SK-N-SH (cell line): ENCODE measurements at regions not wholly inside any gene's neighbourhood (a gene's known extent, or its start where the extent isn't known, plus 50 kb on each side); places are given as distances from the start of the nearest gene placed in this dataset.

Experiments used
- CHD2 ChIP-seq: fragments of 150-350 bp; IDR thresholded peaks from 2 replicates; pipeline ENCODE4 v1.6.1; 2018; ENCODE audit warnings: low read length; ENCODE audit not compliant: partially characterized antibody
- MXI1 ChIP-seq: IDR thresholded peaks from 2 replicates; pipeline ENCODE4 v1.6.1; 2012; ENCODE audit warnings: mild to moderate bottlenecking, low read depth, low read length, improper control_type of control experiment
- RFX5 ChIP-seq: IDR thresholded peaks from 2 replicates; pipeline ENCODE4 v1.6.1; 2012; ENCODE audit warnings: mild to moderate bottlenecking, improper control_type of control experiment, low read length
- RXRA ChIP-seq: IDR thresholded peaks from 2 replicates; pipeline ENCODE4 v1.4.0; 2012; ENCODE audit warnings: low read depth, mild to moderate bottlenecking, borderline replicate concordance
- TF ChIP-seq, protein P1 (sequence below): fragments of 200-600 bp; sonication (generic); IDR thresholded peaks from 2 replicates; pipeline ENCODE4 v1.6.1; 2017; ENCODE audit warnings: antibody characterized with exemption, mild to moderate bottlenecking, moderate library complexity
- TF ChIP-seq, protein P2 (sequence below): IDR thresholded peaks from 2 replicates; pipeline ENCODE4 v1.4.0; 2012; ENCODE audit warnings: low read depth

DNA sequence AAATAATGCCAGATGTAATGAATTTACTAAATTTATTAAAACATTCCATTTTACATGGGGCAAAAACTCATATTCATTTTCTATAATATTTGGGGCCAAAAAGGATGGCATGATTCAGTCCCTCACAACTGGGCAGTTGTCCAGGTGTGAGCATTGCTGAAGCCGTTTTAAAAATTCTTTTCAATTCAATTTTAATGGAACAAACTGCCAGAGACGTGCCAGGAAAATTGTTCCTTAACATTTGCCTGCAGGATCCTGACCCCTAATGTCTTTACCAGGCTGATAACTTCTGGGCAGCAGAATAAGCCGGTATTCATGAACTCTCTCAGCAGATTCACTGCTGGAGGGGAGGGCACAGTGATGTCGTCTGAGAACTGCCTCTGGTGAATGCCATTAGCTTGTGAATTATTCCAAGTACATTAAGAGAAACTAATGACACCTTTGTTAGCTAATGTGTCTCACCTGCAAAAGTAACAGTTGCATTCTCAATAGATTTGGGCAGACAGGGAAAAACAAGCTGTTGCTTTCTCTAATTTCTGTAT, 1445.1 kb upstream of the TENM3 start:
- no peak for TF ChIP-seq RFX5
- TF ChIP-seq, protein P1, sequence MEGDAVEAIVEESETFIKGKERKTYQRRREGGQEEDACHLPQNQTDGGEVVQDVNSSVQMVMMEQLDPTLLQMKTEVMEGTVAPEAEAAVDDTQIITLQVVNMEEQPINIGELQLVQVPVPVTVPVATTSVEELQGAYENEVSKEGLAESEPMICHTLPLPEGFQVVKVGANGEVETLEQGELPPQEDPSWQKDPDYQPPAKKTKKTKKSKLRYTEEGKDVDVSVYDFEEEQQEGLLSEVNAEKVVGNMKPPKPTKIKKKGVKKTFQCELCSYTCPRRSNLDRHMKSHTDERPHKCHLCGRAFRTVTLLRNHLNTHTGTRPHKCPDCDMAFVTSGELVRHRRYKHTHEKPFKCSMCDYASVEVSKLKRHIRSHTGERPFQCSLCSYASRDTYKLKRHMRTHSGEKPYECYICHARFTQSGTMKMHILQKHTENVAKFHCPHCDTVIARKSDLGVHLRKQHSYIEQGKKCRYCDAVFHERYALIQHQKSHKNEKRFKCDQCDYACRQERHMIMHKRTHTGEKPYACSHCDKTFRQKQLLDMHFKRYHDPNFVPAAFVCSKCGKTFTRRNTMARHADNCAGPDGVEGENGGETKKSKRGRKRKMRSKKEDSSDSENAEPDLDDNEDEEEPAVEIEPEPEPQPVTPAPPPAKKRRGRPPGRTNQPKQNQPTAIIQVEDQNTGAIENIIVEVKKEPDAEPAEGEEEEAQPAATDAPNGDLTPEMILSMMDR, result no peak
- no peak for TF ChIP-seq CHD2
- TF ChIP-seq MXI1, result no peak
- TF ChIP-seq, protein P2, sequence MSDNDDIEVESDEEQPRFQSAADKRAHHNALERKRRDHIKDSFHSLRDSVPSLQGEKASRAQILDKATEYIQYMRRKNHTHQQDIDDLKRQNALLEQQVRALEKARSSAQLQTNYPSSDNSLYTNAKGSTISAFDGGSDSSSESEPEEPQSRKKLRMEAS, result no peak
- TF ChIP-seq RXRA, result no peak
